Right kidney (tissue), 1 donor: ENCODE measurements at regions not wholly inside any gene's neighbourhood (a gene's known extent, or its start where the extent isn't known, plus 50 kb on each side); places are given as distances from the start of the nearest gene placed in this dataset.
"Not testable (repeated sequence)": the region's sequence is repeated elsewhere in the genome, so short reads cannot be mapped to it uniquely, and the experiment has no call there.

Experiments
- DNase-seq: peaks from one replicate; pipeline ENCODE4 v3.0.0-alpha.2; 2016

- no peak for DNase-seq
These were observed 179.1 kb upstream of the IL1RAPL1 start for GRCh38 chrX:28408017-28408723.

DNA sequence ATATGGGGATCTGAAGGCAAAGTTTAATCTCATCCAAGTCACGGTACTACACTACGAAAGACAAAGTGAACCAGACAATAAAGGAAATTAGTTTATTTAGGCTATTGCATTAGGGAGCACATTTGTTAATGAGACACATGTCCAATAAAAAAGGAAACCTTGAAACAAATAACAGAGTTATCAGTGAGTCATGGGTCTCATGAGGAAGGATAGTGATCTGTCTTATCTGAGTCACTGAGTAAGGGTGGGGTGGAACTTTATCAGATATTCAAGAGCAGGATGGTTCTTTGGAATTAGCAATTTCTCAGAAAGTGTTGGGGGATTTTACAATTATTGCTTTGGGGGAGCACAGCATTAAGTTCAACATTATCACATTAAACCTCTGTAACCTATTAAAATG, 188.9 kb upstream of the IL1RAPL1 start:
- no peak for DNase-seq

DNA sequence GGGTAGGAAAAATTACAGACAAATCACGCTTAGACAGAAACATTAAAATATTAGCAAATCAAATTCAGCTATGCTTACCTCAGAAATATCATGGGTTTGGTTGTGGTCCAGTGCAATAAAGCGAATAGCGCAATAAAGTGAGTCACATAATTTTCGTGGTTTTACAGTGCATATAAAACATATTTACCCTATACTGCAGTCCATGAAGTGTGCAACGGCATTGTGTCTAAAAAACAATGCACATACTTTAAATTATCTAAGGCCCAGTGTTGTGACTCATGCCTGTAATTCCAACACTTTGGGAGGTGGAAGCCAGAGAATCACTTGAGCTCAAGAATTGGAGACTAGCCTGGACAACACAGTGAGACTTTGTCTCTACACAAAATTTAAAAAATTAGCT, 195.7 kb upstream of the IL1RAPL1 start:
- no peak for DNase-seq

GRCh38 chrX:28379103-28379502, 208.1 kb upstream of the IL1RAPL1 start:
- no peak for DNase-seq

DNA sequence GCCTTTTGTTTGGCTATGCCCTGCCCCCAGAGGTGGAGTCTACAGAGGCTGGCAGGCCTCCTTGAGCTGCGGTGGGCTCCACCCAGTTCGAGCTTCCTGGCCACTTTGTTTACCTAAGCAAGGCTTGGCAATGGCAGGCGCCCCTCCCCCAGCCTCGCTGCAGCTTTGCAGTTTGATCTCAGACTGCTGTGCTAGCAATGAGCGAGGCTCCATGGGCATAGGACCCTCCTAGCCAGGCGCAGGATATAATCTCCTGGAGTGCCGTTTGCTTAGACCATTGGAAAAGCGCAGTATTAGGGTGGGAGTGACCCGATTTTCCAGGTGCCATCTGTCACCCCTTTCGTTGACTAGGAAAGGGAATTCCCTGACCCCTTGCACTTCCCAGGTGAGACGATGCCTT, 219.6 kb upstream of the IL1RAPL1 start:
- not testable (repeated sequence) for DNase-seq

- no peak for DNase-seq
These were observed 235.4 kb upstream of the IL1RAPL1 start for GRCh38 chrX:28351801-28352200.

GRCh38 chrX:28349888-28350287, 237.4 kb upstream of the IL1RAPL1 start:
- DNase-seq: no peak

DNA sequence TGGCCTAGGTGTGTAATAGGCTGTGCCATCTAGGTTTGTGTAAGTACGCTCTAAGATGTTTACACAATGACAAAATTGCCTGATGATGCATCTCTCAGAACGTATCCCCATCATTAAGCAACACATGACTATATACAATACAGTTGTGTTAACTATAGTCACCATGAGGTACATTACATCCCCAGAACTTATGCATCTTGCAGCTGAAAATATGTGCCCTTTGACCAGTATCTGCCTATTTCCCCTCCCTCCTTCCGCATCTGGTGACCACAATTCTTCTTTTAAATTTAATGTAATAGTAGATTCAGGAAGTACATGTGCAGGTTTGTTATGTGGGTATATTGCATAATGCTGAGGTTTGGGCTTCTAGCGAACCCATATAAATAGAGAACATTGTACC, 239.8 kb upstream of the IL1RAPL1 start:
- DNase-seq: no peak

DNA sequence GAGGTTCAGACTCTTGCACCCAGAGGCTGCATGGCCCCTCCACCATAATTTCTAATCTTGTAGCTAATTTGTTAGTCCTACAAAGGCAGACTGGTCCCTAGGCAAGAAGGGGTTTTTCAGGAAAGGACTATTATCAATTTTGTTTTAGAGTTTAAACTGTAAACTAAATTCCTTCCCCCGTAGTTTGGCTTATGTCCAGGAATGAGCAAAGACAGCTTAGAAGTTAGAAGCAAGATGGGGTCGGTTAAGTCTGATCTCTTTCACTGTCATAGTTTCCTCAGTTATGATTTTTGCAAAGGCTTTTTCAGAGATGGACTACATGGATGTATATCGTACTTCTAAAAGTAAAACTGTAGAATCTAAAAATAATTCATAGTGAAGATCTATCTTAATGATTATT, 258.1 kb upstream of the IL1RAPL1 start:
- DNase-seq: no peak

- DNase-seq: no peak
These were observed 262.9 kb upstream of the IL1RAPL1 start for GRCh38 chrX:28324321-28324721.

- DNase-seq: no peak
These were observed 266.0 kb upstream of the IL1RAPL1 start for GRCh38 chrX:28321286-28321685.

DNA sequence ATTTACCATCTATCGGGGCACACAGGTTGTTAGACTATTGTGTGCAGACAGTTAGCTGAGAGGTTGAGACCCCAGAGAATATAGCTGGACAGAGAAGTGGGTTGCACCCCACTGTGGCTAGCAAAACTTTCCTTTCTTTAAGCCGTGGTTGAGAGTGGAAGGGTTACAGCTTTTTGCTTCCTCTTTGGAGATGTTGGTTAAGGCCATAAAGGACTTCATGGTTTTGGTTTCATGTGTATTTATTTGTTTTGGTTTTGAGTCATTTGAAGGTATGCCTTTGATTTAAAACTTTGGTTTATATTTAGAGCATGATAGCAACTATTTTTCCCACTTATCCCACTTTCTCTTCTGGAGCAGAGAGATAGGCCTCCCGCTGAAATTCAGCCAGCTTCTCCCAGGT, 274.3 kb upstream of the IL1RAPL1 start:
- no peak for DNase-seq

GRCh38 chrX:28312259-28312658, 275.0 kb upstream of the IL1RAPL1 start:
- DNase-seq: no peak

DNA sequence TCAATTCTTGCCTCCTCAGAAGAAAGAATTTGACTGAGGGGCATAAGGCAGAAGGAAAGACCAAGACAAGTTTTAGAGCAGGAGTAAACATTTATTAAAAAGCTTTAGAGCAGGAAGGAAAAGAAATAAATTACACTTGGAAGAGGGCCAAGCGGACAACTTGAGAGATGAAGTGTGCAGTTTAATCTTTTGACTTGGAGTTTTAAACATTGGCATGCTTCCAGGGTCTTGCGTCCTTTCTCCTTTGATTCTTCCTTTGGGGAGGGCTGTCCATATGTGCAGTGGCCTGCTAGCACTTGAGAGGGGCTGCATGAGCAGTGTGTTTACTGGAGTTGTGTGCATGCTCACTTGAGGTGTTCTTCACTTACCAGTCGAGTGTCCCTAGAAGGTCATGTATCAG, 275.8 kb upstream of the IL1RAPL1 start:
- DNase-seq: no peak

DNA sequence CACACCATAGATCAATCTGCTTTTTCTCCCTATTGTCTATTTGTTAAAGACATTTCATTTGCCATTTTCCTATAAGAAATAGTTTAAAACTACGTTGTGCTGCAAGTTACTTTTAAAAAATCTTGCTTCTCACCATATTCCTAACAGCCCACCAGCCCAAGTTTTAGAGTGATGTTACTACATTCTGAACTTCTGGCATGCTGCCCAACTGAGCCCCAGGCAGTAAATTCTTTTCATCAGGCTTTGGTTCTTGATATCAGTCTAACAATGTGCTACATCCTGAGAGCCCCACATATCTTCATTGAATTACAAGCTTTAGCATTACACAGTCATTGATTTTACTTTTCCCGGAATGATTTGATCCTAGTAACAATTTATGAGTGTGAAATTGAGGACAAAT, 283.8 kb upstream of the IL1RAPL1 start:
- DNase-seq: no peak

DNA sequence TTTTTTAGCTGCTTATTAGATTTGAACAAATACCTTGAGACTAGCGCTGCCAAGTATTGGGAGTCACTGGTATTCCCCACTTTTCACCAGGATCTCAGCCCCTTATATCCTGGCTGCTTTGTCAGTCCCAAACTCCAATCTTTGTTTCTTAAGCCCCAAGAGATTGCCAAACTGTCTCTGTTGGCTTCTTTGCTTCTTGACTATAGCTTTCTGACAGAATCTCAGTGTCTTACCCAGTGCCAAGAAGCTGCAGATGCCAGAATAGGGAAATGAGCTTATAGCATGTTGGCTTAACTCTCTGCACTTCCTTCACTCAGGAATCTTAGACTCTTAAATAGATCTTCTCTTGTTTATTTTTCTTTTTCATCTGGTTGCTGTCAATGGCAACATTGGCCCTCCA, 297.5 kb upstream of the DCAF8L1 start:
- DNase-seq: no peak

DNA sequence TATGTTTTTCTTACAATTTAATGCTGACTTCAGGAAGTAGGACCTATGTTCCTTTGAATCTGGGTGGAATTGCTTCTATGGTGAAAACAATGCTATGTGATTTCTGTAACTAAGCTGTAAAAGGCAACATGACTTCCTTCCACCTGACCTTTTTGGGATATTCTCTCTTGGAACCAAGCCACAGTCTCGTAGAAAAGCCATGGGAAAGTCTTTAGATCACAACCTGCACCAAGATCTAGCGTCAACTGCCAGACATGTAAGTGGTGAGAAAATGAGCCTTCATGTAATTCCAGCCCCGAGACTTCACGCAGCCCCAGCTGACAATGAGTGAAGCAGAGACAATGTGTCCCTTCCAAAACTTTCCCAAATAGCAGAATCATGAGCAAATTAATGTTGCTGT, 297.0 kb upstream of the DCAF8L1 start:
- DNase-seq: no peak

DNA sequence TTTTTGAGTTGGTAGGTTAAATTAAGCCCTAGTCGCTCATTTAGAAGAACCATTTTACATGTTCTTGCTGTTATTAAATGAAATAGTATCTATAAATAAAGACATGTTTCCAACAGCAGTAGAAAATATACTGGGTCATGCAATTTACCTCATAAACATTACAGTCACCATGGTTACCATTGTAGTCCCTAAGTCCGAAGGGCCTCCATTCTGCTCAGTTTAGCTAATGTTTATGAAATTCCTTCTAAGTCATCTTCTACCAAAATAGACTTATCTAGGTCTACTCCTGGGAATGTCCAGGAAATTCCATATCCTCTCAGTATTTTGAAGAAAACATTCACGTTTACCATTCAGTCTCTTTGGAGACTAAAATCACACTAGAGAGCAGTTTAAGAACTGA, 292.5 kb upstream of the DCAF8L1 start:
- no peak for DNase-seq

GRCh38 chrX:28246675-28247074, 265.4 kb upstream of the DCAF8L1 start:
- DNase-seq: no peak

GRCh38 chrX:28229217-28229616, 248.0 kb upstream of the DCAF8L1 start:
- DNase-seq: no peak

DNA sequence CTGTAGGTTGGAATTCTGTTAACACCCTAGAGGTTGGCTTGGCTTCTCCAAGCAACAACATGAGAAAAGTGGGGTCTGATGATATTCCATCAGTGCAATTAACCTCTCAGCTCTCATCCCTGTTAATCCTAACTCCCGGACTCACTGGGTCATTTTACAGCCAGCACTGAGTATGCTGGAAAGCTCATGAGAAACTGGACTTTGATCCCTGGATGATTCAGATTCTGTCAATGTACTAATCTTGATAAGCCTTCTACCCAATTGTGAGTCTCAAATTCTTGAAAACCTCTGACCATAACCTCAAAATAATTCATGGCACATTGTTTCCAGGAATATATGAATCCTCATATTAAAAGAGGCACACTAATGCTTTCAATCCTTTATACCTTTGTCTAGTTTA, 244.3 kb upstream of the DCAF8L1 start:
- no peak for DNase-seq

DNA sequence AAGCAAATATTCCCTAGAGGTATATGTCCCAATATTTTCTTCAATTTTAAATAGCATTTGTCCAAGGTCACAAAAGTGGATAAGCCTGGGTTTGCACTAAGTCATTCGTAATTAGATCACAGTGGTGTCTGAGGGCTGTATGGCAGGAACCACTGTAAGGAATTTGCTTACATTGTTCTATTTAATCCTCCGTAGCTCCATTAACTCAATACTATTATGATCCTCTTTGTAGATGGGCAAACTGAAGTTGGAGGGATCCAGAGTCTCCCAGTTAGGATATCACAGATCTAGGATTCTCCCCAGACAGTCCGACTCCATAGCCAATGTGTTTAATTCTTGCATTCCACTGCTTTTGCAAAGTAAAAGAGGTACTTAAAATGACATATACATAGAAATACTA, 242.7 kb upstream of the DCAF8L1 start:
- no peak for DNase-seq

DNA sequence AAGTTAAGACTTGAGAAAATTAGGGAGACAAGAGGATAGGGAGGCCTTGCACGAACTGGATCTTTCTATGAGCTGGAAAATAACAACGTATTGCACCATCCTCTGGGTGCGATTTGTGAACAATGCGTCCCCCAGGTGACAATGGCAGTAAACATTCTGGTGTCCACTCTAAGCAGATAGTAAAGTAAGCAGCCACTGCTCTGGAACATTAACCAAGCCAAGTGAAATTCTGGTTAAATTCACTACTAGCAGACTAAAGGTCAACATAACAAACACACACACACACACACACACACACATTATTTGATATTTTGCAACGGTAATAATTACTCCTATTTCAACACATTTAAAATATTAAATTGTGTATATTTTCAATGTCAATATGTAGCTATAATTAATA, 242.2 kb upstream of the DCAF8L1 start:
- no peak for DNase-seq

DNA sequence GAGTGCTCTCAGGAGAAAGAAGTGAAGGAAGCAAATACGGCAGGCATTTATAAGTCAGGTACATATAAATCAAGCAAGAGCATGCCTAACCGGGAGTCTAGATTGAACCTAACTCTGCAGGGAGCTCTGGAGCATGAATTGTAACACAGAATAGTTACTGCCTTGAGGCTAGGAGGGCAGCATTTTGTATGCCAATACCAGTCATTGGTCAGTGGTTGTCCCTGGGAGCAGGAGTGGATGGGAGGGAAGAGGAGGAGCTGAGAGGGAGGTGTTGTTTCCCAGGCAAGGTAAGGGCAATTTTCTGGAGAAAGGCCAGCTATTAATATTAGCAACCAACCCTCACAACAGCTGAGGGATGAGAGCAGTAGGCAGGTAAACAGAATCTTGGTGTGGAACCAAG, 224.7 kb upstream of the DCAF8L1 start:
- no peak for DNase-seq

- no peak for DNase-seq
These were observed 223.9 kb upstream of the DCAF8L1 start for GRCh38 chrX:28205126-28205525.
